ENCODE measurements at regions not wholly inside any gene's neighbourhood (a gene's known extent, or its start where the extent isn't known, plus 50 kb on each side); places are given as distances from the start of the nearest gene placed in this dataset.

DNA sequence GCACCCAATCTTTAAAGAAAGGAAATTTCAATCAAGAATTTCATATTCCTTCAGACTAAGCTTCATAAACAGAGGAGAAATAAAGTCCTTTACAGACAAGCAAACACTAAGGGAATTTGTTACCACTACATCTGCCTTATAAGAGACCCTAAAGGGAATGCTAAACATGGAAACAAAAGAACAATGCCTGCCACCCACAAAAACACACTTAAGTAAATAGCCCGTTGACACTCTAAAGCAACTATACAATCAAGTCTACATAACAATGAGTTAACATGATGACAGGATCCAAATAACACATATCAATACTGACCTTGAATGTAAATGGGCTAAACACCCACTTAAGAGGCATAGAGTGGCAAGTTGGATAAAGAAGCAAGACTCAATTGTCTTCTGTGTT is 1056.9 kb upstream of the ATXN8OS start:
- no peak overlapping the region for H3K4me3 ChIP-seq (ENCODE audit: low read length)
- TF ChIP-seq EZH2phosphoT487 (IDR thresholded peaks at IDR 0.05; ENCODE audit: borderline replicate concordance, low read length): no peak
- TF ChIP-seq CTCF (IDR thresholded peaks at IDR 0.05; ENCODE audit: low read depth, low read length, poor library complexity, severe bottlenecking): no peak
- H3K27me3 ChIP-seq (ENCODE audit: control insufficient read depth, low read length): no peaks in the 10 kb centered on the region
- no peaks in the 10 kb centered on the region for H3K9me2 ChIP-seq (replicated peaks; ENCODE audit: control insufficient read depth, low read length)
- no peaks in the 10 kb centered on the region for H3K4me1 ChIP-seq (ENCODE audit: control insufficient read depth, low read length)
- H4K20me1 ChIP-seq (ENCODE audit: control insufficient read depth, insufficient read depth, low read depth, low read length): no peaks in the 10 kb centered on the region
- no peaks in the 10 kb centered on the region for H3K36me3 ChIP-seq (ENCODE audit: control insufficient read depth, low read length)
- H3F3A ChIP-seq (ENCODE audit: control insufficient read depth, insufficient read depth): no peaks in the 10 kb centered on the region
- H3K79me2 ChIP-seq (ENCODE audit: control insufficient read depth, low read length): no peaks in the 10 kb centered on the region
- no peak overlapping the region for H3K4me2 ChIP-seq (ENCODE audit: low read length)
- H3K27ac ChIP-seq (ENCODE audit: low read depth, low read length): no peak overlapping the region
- 0 out of 2 replicates have a peak, but pooled peaks cover 3% of the 10 kb centered on the region for H3K9me3 ChIP-seq (ENCODE audit: control insufficient read depth, insufficient read depth, low read length)

DNA sequence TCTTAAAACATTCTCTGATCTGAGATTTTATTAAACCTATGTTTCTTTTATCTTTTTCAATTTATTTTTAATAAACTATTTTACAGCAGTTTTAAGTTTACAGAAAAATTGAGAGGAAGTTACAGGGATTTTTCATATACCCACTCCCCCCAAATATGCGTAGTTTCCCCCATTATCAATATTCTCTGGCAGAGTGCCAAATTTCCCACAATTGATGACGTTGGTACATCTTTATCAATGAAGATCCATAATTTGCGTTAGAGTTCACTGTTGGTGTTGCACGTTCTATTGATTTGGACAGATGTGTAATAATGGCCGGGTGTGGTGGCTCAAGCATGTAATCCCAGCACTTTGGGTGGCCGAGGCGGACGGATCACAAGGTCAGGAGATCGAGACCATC is 1063.0 kb upstream of the ATXN8OS start:
- TF ChIP-seq CTCF (IDR thresholded peaks at IDR 0.05; ENCODE audit: low read depth, low read length, poor library complexity, severe bottlenecking) (no peak), EZH2phosphoT487 (IDR thresholded peaks at IDR 0.05; ENCODE audit: borderline replicate concordance, low read length) (no peak)
- Histone ChIP-seq H3F3A (ENCODE audit: control insufficient read depth, insufficient read depth) (no peaks in the 10 kb centered on the region), H4K20me1 (ENCODE audit: control insufficient read depth, insufficient read depth, low read depth, low read length) (no peaks in the 10 kb centered on the region), H3K4me2 (ENCODE audit: low read length) (no peak overlapping the region), H3K4me1 (ENCODE audit: control insufficient read depth, low read length) (no peaks in the 10 kb centered on the region), H3K27ac (ENCODE audit: low read depth, low read length) (no peak overlapping the region), H3K79me2 (ENCODE audit: control insufficient read depth, low read length) (no peaks in the 10 kb centered on the region), H3K4me3 (ENCODE audit: low read length) (no peak overlapping the region), H3K27me3 (ENCODE audit: control insufficient read depth, low read length) (no peaks in the 10 kb centered on the region), H3K36me3 (ENCODE audit: control insufficient read depth, low read length) (no peaks in the 10 kb centered on the region), H3K9me3 (ENCODE audit: control insufficient read depth, insufficient read depth, low read length) (no peaks in the 10 kb centered on the region), H3K9me2 (replicated peaks; ENCODE audit: control insufficient read depth, low read length) (no peaks in the 10 kb centered on the region)

DNA sequence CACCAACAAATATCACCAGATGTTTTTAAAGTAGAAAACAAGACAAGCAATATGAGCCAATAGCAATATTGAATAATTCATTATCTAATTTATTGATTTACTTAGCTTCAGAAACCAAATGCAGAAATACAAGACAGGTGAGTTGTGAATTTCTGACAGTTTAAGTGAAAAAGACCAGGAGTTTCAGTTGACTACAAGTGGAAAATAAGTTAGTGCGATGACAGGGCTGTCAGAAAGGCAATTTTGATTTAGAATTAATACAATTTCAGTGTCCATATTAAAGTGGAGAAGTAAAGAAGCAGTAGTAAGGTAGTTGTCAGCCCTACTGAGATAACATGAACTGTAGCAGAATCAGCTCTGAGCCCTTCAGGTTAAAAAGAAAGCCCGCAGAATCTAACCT is 1066.7 kb upstream of the ATXN8OS start:
- Histone ChIP-seq H3K79me2 (ENCODE audit: control insufficient read depth, low read length) (no peaks in the 10 kb centered on the region), H3K9me3 (ENCODE audit: control insufficient read depth, insufficient read depth, low read length) (no peaks in the 10 kb centered on the region), H3K9me2 (replicated peaks; ENCODE audit: control insufficient read depth, low read length) (no peaks in the 10 kb centered on the region), H3K4me2 (ENCODE audit: low read length) (no peak overlapping the region), H3K27ac (ENCODE audit: low read depth, low read length) (no peak overlapping the region), H3K36me3 (ENCODE audit: control insufficient read depth, low read length) (no peaks in the 10 kb centered on the region), H4K20me1 (ENCODE audit: control insufficient read depth, insufficient read depth, low read depth, low read length) (no peaks in the 10 kb centered on the region), H3K27me3 (ENCODE audit: control insufficient read depth, low read length) (no peaks in the 10 kb centered on the region), H3K4me1 (ENCODE audit: control insufficient read depth, low read length) (no peaks in the 10 kb centered on the region), H3K4me3 (ENCODE audit: low read length) (no peak overlapping the region), H3F3A (ENCODE audit: control insufficient read depth, insufficient read depth) (no peaks in the 10 kb centered on the region)
- TF ChIP-seq EZH2phosphoT487 (IDR thresholded peaks at IDR 0.05; ENCODE audit: borderline replicate concordance, low read length): no peak
- TF ChIP-seq CTCF (IDR thresholded peaks at IDR 0.05; ENCODE audit: low read depth, low read length, poor library complexity, severe bottlenecking): no peak

DNA sequence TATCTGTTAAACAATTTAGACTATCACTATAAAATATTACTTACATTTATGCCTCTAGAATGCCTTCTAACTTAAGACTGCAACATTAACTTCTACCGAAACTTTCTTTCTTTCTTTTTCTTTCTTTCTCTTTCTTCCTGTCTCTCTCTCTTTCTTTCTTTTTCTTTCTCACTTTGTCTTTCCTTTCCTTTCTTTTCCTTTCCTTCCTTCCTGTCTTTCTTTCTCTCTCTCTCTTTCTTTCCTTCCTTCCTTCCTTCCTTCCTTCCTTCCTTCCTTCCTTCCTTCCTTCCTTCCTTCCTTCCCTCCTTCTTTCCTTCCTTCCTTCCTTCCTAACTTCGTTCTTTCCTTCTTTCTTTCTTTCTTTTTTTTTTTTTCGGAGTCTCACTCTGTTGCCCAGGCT is 1071.9 kb upstream of the ATXN8OS start:
- Histone ChIP-seq H3K4me3 (ENCODE audit: low read length) (no peak overlapping the region), H3F3A (ENCODE audit: control insufficient read depth, insufficient read depth) (no peaks in the 10 kb centered on the region), H3K4me2 (ENCODE audit: low read length) (no peak overlapping the region), H3K36me3 (ENCODE audit: control insufficient read depth, low read length) (no peaks in the 10 kb centered on the region), H3K4me1 (ENCODE audit: control insufficient read depth, low read length) (no peaks in the 10 kb centered on the region), H3K9me3 (ENCODE audit: control insufficient read depth, insufficient read depth, low read length) (no peaks in the 10 kb centered on the region), H3K27ac (ENCODE audit: low read depth, low read length) (no peak overlapping the region), H3K9me2 (replicated peaks; ENCODE audit: control insufficient read depth, low read length) (no peaks in the 10 kb centered on the region), H3K79me2 (ENCODE audit: control insufficient read depth, low read length) (no peaks in the 10 kb centered on the region), H4K20me1 (ENCODE audit: control insufficient read depth, insufficient read depth, low read depth, low read length) (no peaks in the 10 kb centered on the region), H3K27me3 (ENCODE audit: control insufficient read depth, low read length) (no peaks in the 10 kb centered on the region)
- no peak for TF ChIP-seq EZH2phosphoT487 (IDR thresholded peaks at IDR 0.05; ENCODE audit: borderline replicate concordance, low read length)
- TF ChIP-seq CTCF (IDR thresholded peaks at IDR 0.05; ENCODE audit: low read depth, low read length, poor library complexity, severe bottlenecking): no peak

Measured in DOHH2 (cell line).